Middle frontal gyrus (tissue), 1 donor: ENCODE measurements at regions not wholly inside any gene's neighbourhood (a gene's known extent, or its start where the extent isn't known, plus 50 kb on each side); places are given as distances from the start of the nearest gene placed in this dataset.
"Not testable (repeated sequence)": the region's sequence is repeated elsewhere in the genome, so short reads cannot be mapped to it uniquely, and the experiment has no call there.

Source experiments
- DNase-seq: peaks from one replicate; pipeline ENCODE4 v3.0.0-alpha.2; 2015; ENCODE audit warnings: low spot score; ENCODE audit errors: extremely low spot score

GRCh38 chr6:85130743-85131142, 319.1 kb upstream of the NT5E start:
- DNase-seq: no peak

GRCh38 chr6:85129881-85130280, 320.0 kb upstream of the NT5E start:
- DNase-seq: no peak

GRCh38 chr6:85128781-85129180, 321.1 kb upstream of the NT5E start:
- DNase-seq: no peak

GRCh38 chr6:85128256-85128655, 321.6 kb upstream of the NT5E start:
- DNase-seq: not testable (repeated sequence)

- no peak for DNase-seq
These were observed 322.1 kb upstream of the NT5E start for GRCh38 chr6:85127696-85128243.

- DNase-seq: no peak
These were observed 322.8 kb upstream of the NT5E start for GRCh38 chr6:85127168-85127498.

- DNase-seq: no peak
These were observed 323.3 kb upstream of the NT5E start for GRCh38 chr6:85126485-85127167.

- DNase-seq: no peak
These were observed 324.4 kb upstream of the NT5E start for GRCh38 chr6:85125526-85125925.

- no peak for DNase-seq
These were observed 325.2 kb upstream of the NT5E start for GRCh38 chr6:85124472-85125354.

GRCh38 chr6:85121158-85121557, 328.7 kb upstream of the NT5E start:
- no peak for DNase-seq

- DNase-seq: no peak
These were observed 331.1 kb upstream of the NT5E start for GRCh38 chr6:85118652-85119235.

GRCh38 chr6:85118233-85118632, 331.6 kb upstream of the NT5E start:
- no peak for DNase-seq

GRCh38 chr6:85116475-85116874, 333.4 kb upstream of the NT5E start:
- no peak for DNase-seq

GRCh38 chr6:85115876-85116275, 334.0 kb upstream of the NT5E start:
- DNase-seq: no peak

- DNase-seq: no peak
These were observed 334.5 kb upstream of the NT5E start for GRCh38 chr6:85115376-85115775.

GRCh38 chr6:85114581-85114935, 335.3 kb upstream of the NT5E start:
- no peak for DNase-seq

- no peak for DNase-seq
These were observed 335.8 kb upstream of the NT5E start for GRCh38 chr6:85113934-85114580.

GRCh38 chr6:85112540-85112939, 337.3 kb upstream of the NT5E start:
- DNase-seq: no peak

- no peak for DNase-seq
These were observed 338.3 kb upstream of the NT5E start for GRCh38 chr6:85111481-85112011.

- no peak for DNase-seq
These were observed 338.9 kb upstream of the NT5E start for GRCh38 chr6:85110943-85111342.

GRCh38 chr6:85107701-85108100, 342.2 kb upstream of the NT5E start:
- DNase-seq: no peak

- DNase-seq: no peak
These were observed 332.6 kb upstream of the TBX18 start for GRCh38 chr6:85096976-85097375.
